Activated T-helper 17 cell treated with anti-CD3 and anti-CD28 coated beads, Interleukin-2, amount 50 U/mL, for 72 hours (primary cell): ENCODE measurements at regions not wholly inside any gene's neighbourhood (a gene's known extent, or its start where the extent isn't known, plus 50 kb on each side); places are given as distances from the start of the nearest gene placed in this dataset.
A peak's percentile ranks its signal among the peaks of the same experiment; 100 is the strongest.

Experiments used
- ATAC-seq: fragments of 150-1000 bp; cut with Tn5 transposase; replicated peaks from 2 replicates; pipeline ENCODE4 v1.10.0; 2021; ENCODE audit warnings: mild to moderate bottlenecking, moderate library complexity
- H3K27ac Mint-ChIP-seq: one replicate; pipeline ENCODE4 v1.8.0; 2022; ENCODE audit warnings: mixed read lengths
- H3K27me3 Mint-ChIP-seq: one replicate; pipeline ENCODE4 v1.8.0; 2022; ENCODE audit warnings: mixed read lengths
- H3K36me3 Mint-ChIP-seq: one replicate; pipeline ENCODE4 v1.8.0; 2022; ENCODE audit warnings: low read depth, mild to moderate bottlenecking, mixed read lengths
- H3K4me1 Mint-ChIP-seq: one replicate; pipeline ENCODE4 v1.8.0; 2022; ENCODE audit warnings: mixed read lengths
- H3K4me3 Mint-ChIP-seq: one replicate; pipeline ENCODE4 v1.8.0; 2022; ENCODE audit warnings: mild to moderate bottlenecking, mixed read lengths
- H3K9me3 Mint-ChIP-seq: one replicate; pipeline ENCODE4 v1.8.0; 2022; ENCODE audit warnings: mixed read lengths

- H3K4me1 Mint-ChIP-seq: peaks cover 13% of the 10 kb centered on the region
- peak; percentile 23 for ATAC-seq
- no peaks in the 10 kb centered on the region for H3K9me3 Mint-ChIP-seq
- H3K36me3 Mint-ChIP-seq: peaks cover 20% of the 10 kb centered on the region
- H3K27me3 Mint-ChIP-seq: no peaks in the 10 kb centered on the region
- peak overlapping the region; percentile 33 for H3K27ac Mint-ChIP-seq
- H3K4me3 Mint-ChIP-seq: no peak overlapping the region
Observed at GRCh38 chr3:42037318-42037945, 53.7 kb upstream of the TRAK1 start.

GRCh38 chr3:42036483-42036823 is 54.7 kb upstream of the TRAK1 start:
- peak; percentile 19 for ATAC-seq
- H3K36me3 Mint-ChIP-seq: peaks cover 20% of the 10 kb centered on the region
- H3K4me3 Mint-ChIP-seq: no peak overlapping the region
- peaks cover 21% of the 10 kb centered on the region for H3K4me1 Mint-ChIP-seq
- no peaks in the 10 kb centered on the region for H3K9me3 Mint-ChIP-seq
- no peaks in the 10 kb centered on the region for H3K27me3 Mint-ChIP-seq
- no peak overlapping the region for H3K27ac Mint-ChIP-seq

- no peak overlapping the region for H3K4me3 Mint-ChIP-seq
- ATAC-seq: no peak
- no peaks in the 10 kb centered on the region for H3K9me3 Mint-ChIP-seq
- peaks cover 20% of the 10 kb centered on the region for H3K36me3 Mint-ChIP-seq
- peaks cover 21% of the 10 kb centered on the region for H3K4me1 Mint-ChIP-seq
- H3K27ac Mint-ChIP-seq: peak overlapping the region; percentile 8
- no peaks in the 10 kb centered on the region for H3K27me3 Mint-ChIP-seq
Observed at GRCh38 chr3:42035816-42036482, 55.2 kb upstream of the TRAK1 start.

- H3K36me3 Mint-ChIP-seq: peaks cover 20% of the 10 kb centered on the region
- no peaks in the 10 kb centered on the region for H3K27me3 Mint-ChIP-seq
- H3K9me3 Mint-ChIP-seq: no peaks in the 10 kb centered on the region
- no peak overlapping the region for H3K4me3 Mint-ChIP-seq
- H3K27ac Mint-ChIP-seq: peak overlapping the region; percentile 8
- H3K4me1 Mint-ChIP-seq: peaks cover 21% of the 10 kb centered on the region
- ATAC-seq: no peak
Observed at GRCh38 chr3:42035007-42035406, 56.1 kb upstream of the TRAK1 start.

- no peaks in the 10 kb centered on the region for H3K27me3 Mint-ChIP-seq
- peaks cover 20% of the 10 kb centered on the region for H3K36me3 Mint-ChIP-seq
- H3K27ac Mint-ChIP-seq: no peak overlapping the region
Observed at GRCh38 chr3:42033741-42034140, 57.4 kb upstream of the TRAK1 start.

GRCh38 chr3:42032693-42033349 is 58.3 kb upstream of the TRAK1 start:
- Mint-ChIP-seq H3K9me3 (peaks cover 4% of the 10 kb centered on the region), H3K36me3 (peaks cover 20% of the 10 kb centered on the region), H3K4me1 (peaks cover 29% of the 10 kb centered on the region), H3K4me3 (no peak overlapping the region), H3K27ac (no peak overlapping the region), H3K27me3 (no peaks in the 10 kb centered on the region)
- no peak for ATAC-seq

More at GRCh38 chr3:42033741-42034140, 57.4 kb upstream of the TRAK1 start:
- peak; percentile 23 for ATAC-seq
- H3K4me1 Mint-ChIP-seq: peaks cover 22% of the 10 kb centered on the region
- H3K9me3 Mint-ChIP-seq: no peaks in the 10 kb centered on the region
- H3K4me3 Mint-ChIP-seq: no peak overlapping the region

GRCh38 chr3:42031808-42032480 is 59.2 kb upstream of the TRAK1 start:
- Mint-ChIP-seq H3K9me3 (peaks cover 4% of the 10 kb centered on the region), H3K36me3 (peaks cover 20% of the 10 kb centered on the region), H3K27me3 (no peaks in the 10 kb centered on the region), H3K4me3 (no peak overlapping the region), H3K4me1 (peaks cover 29% of the 10 kb centered on the region), H3K27ac (no peak overlapping the region)
- peak; percentile 29 for ATAC-seq

GRCh38 chr3:42028474-42028873 is 62.7 kb upstream of the TRAK1 start:
- Mint-ChIP-seq H3K9me3 (peaks cover 4% of the 10 kb centered on the region), H3K36me3 (peaks cover under 1% of the 10 kb centered on the region), H3K27ac (peak overlapping the region; percentile 41), H3K27me3 (no peaks in the 10 kb centered on the region), H3K4me1 (peaks cover 33% of the 10 kb centered on the region), H3K4me3 (no peak overlapping the region)
- no peak for ATAC-seq

GRCh38 chr3:42027571-42027970 is 63.6 kb upstream of the TRAK1 start:
- peaks cover 4% of the 10 kb centered on the region for H3K9me3 Mint-ChIP-seq
- no peak overlapping the region for H3K27ac Mint-ChIP-seq
- no peak overlapping the region for H3K4me3 Mint-ChIP-seq
- no peak for ATAC-seq
- H3K4me1 Mint-ChIP-seq: peaks cover 38% of the 10 kb centered on the region
- H3K36me3 Mint-ChIP-seq: no peaks in the 10 kb centered on the region
- no peaks in the 10 kb centered on the region for H3K27me3 Mint-ChIP-seq

GRCh38 chr3:42025370-42026138 is 63.7 kb upstream of the ULK4 start:
- H3K4me1 Mint-ChIP-seq: peaks cover 37% of the 10 kb centered on the region
- no peaks in the 10 kb centered on the region for H3K36me3 Mint-ChIP-seq
- peak overlapping the region; percentile 43 for H3K27ac Mint-ChIP-seq
- peak overlapping the region; percentile 38 for H3K4me3 Mint-ChIP-seq
- peaks cover 4% of the 10 kb centered on the region for H3K9me3 Mint-ChIP-seq
- no peaks in the 10 kb centered on the region for H3K27me3 Mint-ChIP-seq
- ATAC-seq: no peak

GRCh38 chr3:42024591-42025351 is 62.9 kb upstream of the ULK4 start:
- Mint-ChIP-seq H3K36me3 (no peaks in the 10 kb centered on the region), H3K9me3 (peaks cover 4% of the 10 kb centered on the region), H3K4me3 (peak overlapping the region; percentile 38), H3K27ac (peak overlapping the region; percentile 43), H3K27me3 (no peaks in the 10 kb centered on the region), H3K4me1 (peaks cover 45% of the 10 kb centered on the region)
- ATAC-seq: no peak

GRCh38 chr3:42023380-42023779 is 61.5 kb upstream of the ULK4 start:
- Mint-ChIP-seq H3K9me3 (peaks cover 3% of the 10 kb centered on the region), H3K27me3 (no peaks in the 10 kb centered on the region), H3K4me3 (peak overlapping the region; percentile 27), H3K36me3 (no peaks in the 10 kb centered on the region), H3K4me1 (peaks cover 42% of the 10 kb centered on the region), H3K27ac (peak overlapping the region; percentile 25)
- peak; percentile 81 for ATAC-seq

- Mint-ChIP-seq H3K4me3 (no peak overlapping the region), H3K4me1 (peaks cover 38% of the 10 kb centered on the region), H3K27ac (no peak overlapping the region), H3K9me3 (no peaks in the 10 kb centered on the region), H3K27me3 (no peaks in the 10 kb centered on the region), H3K36me3 (no peaks in the 10 kb centered on the region)
- ATAC-seq: no peak
Observed at GRCh38 chr3:42022355-42022754, 60.5 kb upstream of the ULK4 start.
